ENCODE measurements at regions not wholly inside any gene's neighbourhood (a gene's known extent, or its start where the extent isn't known, plus 50 kb on each side); places are given as distances from the start of the nearest gene placed in this dataset.

- no peak overlapping the region for H3K27ac Mint-ChIP-seq
- no peak overlapping the region for H3K4me3 Mint-ChIP-seq
- H3K9me3 Mint-ChIP-seq = no peaks in the 10 kb centered on the region
- H3K36me3 Mint-ChIP-seq (ENCODE audit: low read depth) = no peaks in the 10 kb centered on the region
- no peaks in the 10 kb centered on the region for H3K27me3 Mint-ChIP-seq (ENCODE audit: low read depth)
- no peaks in the 10 kb centered on the region for H3K4me1 Mint-ChIP-seq (ENCODE audit: low read depth)
- DNase-seq (ENCODE audit: low spot score) = no peak
These were observed 66.5 kb upstream of the IGSF21 start for GRCh38 chr1:18041102-18041501.

- no peaks in the 10 kb centered on the region for H3K27me3 Mint-ChIP-seq (ENCODE audit: low read depth)
- no peaks in the 10 kb centered on the region for H3K9me3 Mint-ChIP-seq
- no peak overlapping the region for H3K4me3 Mint-ChIP-seq
- no peak for DNase-seq (ENCODE audit: low spot score)
- no peaks in the 10 kb centered on the region for H3K4me1 Mint-ChIP-seq (ENCODE audit: low read depth)
- H3K27ac Mint-ChIP-seq = no peak overlapping the region
- no peaks in the 10 kb centered on the region for H3K36me3 Mint-ChIP-seq (ENCODE audit: low read depth)
These were observed 65.8 kb upstream of the IGSF21 start for GRCh38 chr1:18041685-18042355.

GRCh38 chr1:18043871-18044270 lies 63.7 kb upstream of the IGSF21 start:
- Mint-ChIP-seq H3K9me3 (no peaks in the 10 kb centered on the region), H3K4me3 (no peak overlapping the region), H3K27me3 (ENCODE audit: low read depth) (no peaks in the 10 kb centered on the region), H3K36me3 (ENCODE audit: low read depth) (no peaks in the 10 kb centered on the region), H3K27ac (no peak overlapping the region), H3K4me1 (ENCODE audit: low read depth) (no peaks in the 10 kb centered on the region)
- DNase-seq (ENCODE audit: low spot score) = no peak

- no peak overlapping the region for H3K4me3 Mint-ChIP-seq
- H3K4me1 Mint-ChIP-seq (ENCODE audit: low read depth) = no peaks in the 10 kb centered on the region
- H3K36me3 Mint-ChIP-seq (ENCODE audit: low read depth) = no peaks in the 10 kb centered on the region
- no peaks in the 10 kb centered on the region for H3K27me3 Mint-ChIP-seq (ENCODE audit: low read depth)
- H3K9me3 Mint-ChIP-seq = peaks cover 5% of the 10 kb centered on the region
- no peak overlapping the region for H3K27ac Mint-ChIP-seq
- DNase-seq (ENCODE audit: low spot score) = no peak
These were observed 62.4 kb upstream of the IGSF21 start for GRCh38 chr1:18045203-18045602.

- H3K4me1 Mint-ChIP-seq (ENCODE audit: low read depth) = no peaks in the 10 kb centered on the region
- peaks cover 5% of the 10 kb centered on the region for H3K9me3 Mint-ChIP-seq
These were observed 62.0 kb upstream of the IGSF21 start for GRCh38 chr1:18045621-18046020.

GRCh38 chr1:18047122-18047521 lies 60.5 kb upstream of the IGSF21 start:
- Mint-ChIP-seq H3K9me3 (peaks cover 5% of the 10 kb centered on the region), H3K27ac (no peak overlapping the region), H3K27me3 (ENCODE audit: low read depth) (no peaks in the 10 kb centered on the region), H3K4me1 (ENCODE audit: low read depth) (no peaks in the 10 kb centered on the region), H3K36me3 (ENCODE audit: low read depth) (no peaks in the 10 kb centered on the region), H3K4me3 (no peak overlapping the region)
- no peak for DNase-seq (ENCODE audit: low spot score)

More at GRCh38 chr1:18045621-18046020, 62.0 kb upstream of the IGSF21 start:
- DNase-seq (ENCODE audit: low spot score) = no peak
- Mint-ChIP-seq H3K27me3 (ENCODE audit: low read depth) (no peaks in the 10 kb centered on the region), H3K4me3 (no peak overlapping the region), H3K27ac (no peak overlapping the region), H3K36me3 (ENCODE audit: low read depth) (no peaks in the 10 kb centered on the region)

GRCh38 chr1:18049228-18049627 lies 58.4 kb upstream of the IGSF21 start:
- DNase-seq (ENCODE audit: low spot score) = no peak
- no peak overlapping the region for H3K27ac Mint-ChIP-seq
- no peaks in the 10 kb centered on the region for H3K4me1 Mint-ChIP-seq (ENCODE audit: low read depth)
- peaks cover 5% of the 10 kb centered on the region for H3K9me3 Mint-ChIP-seq
- no peak overlapping the region for H3K4me3 Mint-ChIP-seq
- H3K27me3 Mint-ChIP-seq (ENCODE audit: low read depth) = no peaks in the 10 kb centered on the region
- no peaks in the 10 kb centered on the region for H3K36me3 Mint-ChIP-seq (ENCODE audit: low read depth)

GRCh38 chr1:18052671-18053070 lies 54.9 kb upstream of the IGSF21 start:
- peaks cover 5% of the 10 kb centered on the region for H3K9me3 Mint-ChIP-seq
- H3K4me1 Mint-ChIP-seq (ENCODE audit: low read depth) = no peaks in the 10 kb centered on the region
- DNase-seq (ENCODE audit: low spot score) = no peak
- H3K4me3 Mint-ChIP-seq = no peak overlapping the region
- no peak overlapping the region for H3K27ac Mint-ChIP-seq
- H3K27me3 Mint-ChIP-seq (ENCODE audit: low read depth) = no peaks in the 10 kb centered on the region
- H3K36me3 Mint-ChIP-seq (ENCODE audit: low read depth) = no peaks in the 10 kb centered on the region

GRCh38 chr1:18055156-18055555 lies 52.4 kb upstream of the IGSF21 start:
- Mint-ChIP-seq H3K36me3 (ENCODE audit: low read depth) (no peaks in the 10 kb centered on the region), H3K4me3 (no peak overlapping the region)
- no peak for DNase-seq (ENCODE audit: low spot score)

GRCh38 chr1:18056545-18056944 lies 51.1 kb upstream of the IGSF21 start:
- H3K27me3 Mint-ChIP-seq (ENCODE audit: low read depth) = no peaks in the 10 kb centered on the region
- no peaks in the 10 kb centered on the region for H3K4me1 Mint-ChIP-seq (ENCODE audit: low read depth)
- H3K4me3 Mint-ChIP-seq = no peak overlapping the region
- H3K27ac Mint-ChIP-seq = no peak overlapping the region
- no peak for DNase-seq (ENCODE audit: low spot score)
- H3K36me3 Mint-ChIP-seq (ENCODE audit: low read depth) = no peaks in the 10 kb centered on the region
- no peaks in the 10 kb centered on the region for H3K9me3 Mint-ChIP-seq

More at GRCh38 chr1:18055156-18055555, 52.4 kb upstream of the IGSF21 start:
- H3K9me3 Mint-ChIP-seq = no peaks in the 10 kb centered on the region
- H3K27ac Mint-ChIP-seq = no peak overlapping the region
- no peaks in the 10 kb centered on the region for H3K27me3 Mint-ChIP-seq (ENCODE audit: low read depth)
- H3K4me1 Mint-ChIP-seq (ENCODE audit: low read depth) = no peaks in the 10 kb centered on the region

- no peak overlapping the region for H3K4me3 Mint-ChIP-seq
- no peaks in the 10 kb centered on the region for H3K27me3 Mint-ChIP-seq (ENCODE audit: low read depth)
- H3K9me3 Mint-ChIP-seq = no peaks in the 10 kb centered on the region
- H3K27ac Mint-ChIP-seq = no peak overlapping the region
- no peaks in the 10 kb centered on the region for H3K4me1 Mint-ChIP-seq (ENCODE audit: low read depth)
- DNase-seq (ENCODE audit: low spot score) = no peak
- H3K36me3 Mint-ChIP-seq (ENCODE audit: low read depth) = no peaks in the 10 kb centered on the region
These were observed 50.0 kb upstream of the IGSF21 start for GRCh38 chr1:18057623-18058022.

Data from T-helper 2 cell treated with Interferon-gamma antibody and Interleukin-4, amounts not matched to agents 5 μg/mL and 100 μg/mL, for 36 hours (primary cell).